ENCODE measurements at regions not wholly inside any gene's neighbourhood (a gene's known extent, or its start where the extent isn't known, plus 50 kb on each side); places are given as distances from the start of the nearest gene placed in this dataset.

- TF ChIP-seq EZH2 (IDR thresholded peaks at IDR 0.05; ENCODE audit: borderline replicate concordance, low read depth, low read length, severe bottlenecking), result no peak
- TF ChIP-seq CTCF (IDR thresholded peaks at IDR 0.05; ENCODE audit: borderline replicate concordance, extremely low read depth, low read length, poor library complexity, severe bottlenecking), result no peak
These were observed 1170.2 kb upstream of the PRMT6 start for GRCh38 chr1:105886309-105886708.
